ENCODE measurements at regions not wholly inside any gene's neighbourhood (a gene's known extent, or its start where the extent isn't known, plus 50 kb on each side); places are given as distances from the start of the nearest gene placed in this dataset.

GRCh38 chr2:139055202-139055601, 275.0 kb upstream of the NXPH2 start (continued):
- TF ChIP-seq, protein P1, sequence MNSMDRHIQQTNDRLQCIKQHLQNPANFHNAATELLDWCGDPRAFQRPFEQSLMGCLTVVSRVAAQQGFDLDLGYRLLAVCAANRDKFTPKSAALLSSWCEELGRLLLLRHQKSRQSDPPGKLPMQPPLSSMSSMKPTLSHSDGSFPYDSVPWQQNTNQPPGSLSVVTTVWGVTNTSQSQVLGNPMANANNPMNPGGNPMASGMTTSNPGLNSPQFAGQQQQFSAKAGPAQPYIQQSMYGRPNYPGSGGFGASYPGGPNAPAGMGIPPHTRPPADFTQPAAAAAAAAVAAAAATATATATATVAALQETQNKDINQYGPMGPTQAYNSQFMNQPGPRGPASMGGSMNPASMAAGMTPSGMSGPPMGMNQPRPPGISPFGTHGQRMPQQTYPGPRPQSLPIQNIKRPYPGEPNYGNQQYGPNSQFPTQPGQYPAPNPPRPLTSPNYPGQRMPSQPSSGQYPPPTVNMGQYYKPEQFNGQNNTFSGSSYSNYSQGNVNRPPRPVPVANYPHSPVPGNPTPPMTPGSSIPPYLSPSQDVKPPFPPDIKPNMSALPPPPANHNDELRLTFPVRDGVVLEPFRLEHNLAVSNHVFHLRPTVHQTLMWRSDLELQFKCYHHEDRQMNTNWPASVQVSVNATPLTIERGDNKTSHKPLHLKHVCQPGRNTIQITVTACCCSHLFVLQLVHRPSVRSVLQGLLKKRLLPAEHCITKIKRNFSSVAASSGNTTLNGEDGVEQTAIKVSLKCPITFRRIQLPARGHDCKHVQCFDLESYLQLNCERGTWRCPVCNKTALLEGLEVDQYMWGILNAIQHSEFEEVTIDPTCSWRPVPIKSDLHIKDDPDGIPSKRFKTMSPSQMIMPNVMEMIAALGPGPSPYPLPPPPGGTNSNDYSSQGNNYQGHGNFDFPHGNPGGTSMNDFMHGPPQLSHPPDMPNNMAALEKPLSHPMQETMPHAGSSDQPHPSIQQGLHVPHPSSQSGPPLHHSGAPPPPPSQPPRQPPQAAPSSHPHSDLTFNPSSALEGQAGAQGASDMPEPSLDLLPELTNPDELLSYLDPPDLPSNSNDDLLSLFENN (IDR thresholded peaks at IDR 0.05; ENCODE audit: low read depth in 2 of 2, low read length in 2 of 2) = no peak
- TF ChIP-seq NUFIP1 (IDR thresholded peaks at IDR 0.05; ENCODE audit: partially characterized antibody) (no peak), ZNF143 (CRISPR knock-in tag; IDR thresholded peaks at IDR 0.05) (no peak), TGIF2 (CRISPR knock-in tag; IDR thresholded peaks at IDR 0.05) (no peak), ARID2 (IDR thresholded peaks at IDR 0.05) (no peak)
- TF ChIP-seq, protein P2, sequence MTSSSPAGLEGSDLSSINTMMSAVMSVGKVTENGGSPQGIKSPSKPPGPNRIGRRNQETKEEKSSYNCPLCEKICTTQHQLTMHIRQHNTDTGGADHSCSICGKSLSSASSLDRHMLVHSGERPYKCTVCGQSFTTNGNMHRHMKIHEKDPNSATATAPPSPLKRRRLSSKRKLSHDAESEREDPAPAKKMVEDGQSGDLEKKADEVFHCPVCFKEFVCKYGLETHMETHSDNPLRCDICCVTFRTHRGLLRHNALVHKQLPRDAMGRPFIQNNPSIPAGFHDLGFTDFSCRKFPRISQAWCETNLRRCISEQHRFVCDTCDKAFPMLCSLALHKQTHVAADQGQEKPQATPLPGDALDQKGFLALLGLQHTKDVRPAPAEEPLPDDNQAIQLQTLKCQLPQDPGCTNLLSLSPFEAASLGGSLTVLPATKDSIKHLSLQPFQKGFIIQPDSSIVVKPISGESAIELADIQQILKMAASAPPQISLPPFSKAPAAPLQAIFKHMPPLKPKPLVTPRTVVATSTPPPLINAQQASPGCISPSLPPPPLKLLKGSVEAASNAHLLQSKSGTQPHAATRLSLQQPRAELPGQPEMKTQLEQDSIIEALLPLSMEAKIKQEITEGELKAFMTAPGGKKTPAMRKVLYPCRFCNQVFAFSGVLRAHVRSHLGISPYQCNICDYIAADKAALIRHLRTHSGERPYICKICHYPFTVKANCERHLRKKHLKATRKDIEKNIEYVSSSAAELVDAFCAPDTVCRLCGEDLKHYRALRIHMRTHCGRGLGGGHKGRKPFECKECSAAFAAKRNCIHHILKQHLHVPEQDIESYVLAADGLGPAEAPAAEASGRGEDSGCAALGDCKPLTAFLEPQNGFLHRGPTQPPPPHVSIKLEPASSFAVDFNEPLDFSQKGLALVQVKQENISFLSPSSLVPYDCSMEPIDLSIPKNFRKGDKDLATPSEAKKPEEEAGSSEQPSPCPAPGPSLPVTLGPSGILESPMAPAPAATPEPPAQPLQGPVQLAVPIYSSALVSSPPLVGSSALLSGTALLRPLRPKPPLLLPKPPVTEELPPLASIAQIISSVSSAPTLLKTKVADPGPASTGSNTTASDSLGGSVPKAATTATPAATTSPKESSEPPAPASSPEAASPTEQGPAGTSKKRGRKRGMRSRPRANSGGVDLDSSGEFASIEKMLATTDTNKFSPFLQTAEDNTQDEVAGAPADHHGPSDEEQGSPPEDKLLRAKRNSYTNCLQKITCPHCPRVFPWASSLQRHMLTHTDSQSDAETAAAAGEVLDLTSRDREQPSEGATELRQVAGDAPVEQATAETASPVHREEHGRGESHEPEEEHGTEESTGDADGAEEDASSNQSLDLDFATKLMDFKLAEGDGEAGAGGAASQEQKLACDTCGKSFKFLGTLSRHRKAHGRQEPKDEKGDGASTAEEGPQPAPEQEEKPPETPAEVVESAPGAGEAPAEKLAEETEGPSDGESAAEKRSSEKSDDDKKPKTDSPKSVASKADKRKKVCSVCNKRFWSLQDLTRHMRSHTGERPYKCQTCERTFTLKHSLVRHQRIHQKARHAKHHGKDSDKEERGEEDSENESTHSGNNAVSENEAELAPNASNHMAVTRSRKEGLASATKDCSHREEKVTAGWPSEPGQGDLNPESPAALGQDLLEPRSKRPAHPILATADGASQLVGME (CRISPR knock-in tag; IDR thresholded peaks at IDR 0.05) = no peak
